ENCODE measurements at regions not wholly inside any gene's neighbourhood (a gene's known extent, or its start where the extent isn't known, plus 50 kb on each side); places are given as distances from the start of the nearest gene placed in this dataset.

- DNase-seq (ENCODE audit: low spot score), result no peak
These were observed 314.0 kb upstream of the CDIN1 start for GRCh38 chr15:36265422-36265821.

GRCh38 chr15:36271048-36271447 lies 308.4 kb upstream of the CDIN1 start:
- DNase-seq (ENCODE audit: low spot score), result no peak

GRCh38 chr15:36275656-36276055 lies 303.8 kb upstream of the CDIN1 start:
- no peak for DNase-seq (ENCODE audit: low spot score)

GRCh38 chr15:36278219-36278618 lies 301.2 kb upstream of the CDIN1 start:
- DNase-seq (ENCODE audit: low spot score), result peak; percentile 41

- DNase-seq (ENCODE audit: low spot score), result no peak
These were observed 296.6 kb upstream of the CDIN1 start for GRCh38 chr15:36282821-36283220.

- DNase-seq (ENCODE audit: low spot score), result no peak
These were observed 294.5 kb upstream of the CDIN1 start for GRCh38 chr15:36284911-36285310.

GRCh38 chr15:36291501-36291900 lies 287.9 kb upstream of the CDIN1 start:
- DNase-seq (ENCODE audit: low spot score), result no peak

- no peak for DNase-seq (ENCODE audit: low spot score)
These were observed 285.1 kb upstream of the CDIN1 start for GRCh38 chr15:36294359-36294758.

GRCh38 chr15:36301947-36302346 lies 277.5 kb upstream of the CDIN1 start:
- DNase-seq (ENCODE audit: low spot score), result no peak

- peak; percentile 12 for DNase-seq (ENCODE audit: low spot score)
These were observed 266.4 kb upstream of the CDIN1 start for GRCh38 chr15:36313021-36313420.

GRCh38 chr15:36313736-36314280 lies 265.6 kb upstream of the CDIN1 start:
- DNase-seq (ENCODE audit: low spot score), result no peak

GRCh38 chr15:36315649-36316048 lies 263.8 kb upstream of the CDIN1 start:
- no peak for DNase-seq (ENCODE audit: low spot score)

GRCh38 chr15:36323615-36324014 lies 255.8 kb upstream of the CDIN1 start:
- no peak for DNase-seq (ENCODE audit: low spot score)

- DNase-seq (ENCODE audit: low spot score), result no peak
These were observed 254.2 kb upstream of the CDIN1 start for GRCh38 chr15:36325206-36325605.

- DNase-seq (ENCODE audit: low spot score), result no peak
These were observed 249.8 kb upstream of the CDIN1 start for GRCh38 chr15:36329592-36329991.

- no peak for DNase-seq (ENCODE audit: low spot score)
These were observed 248.8 kb upstream of the CDIN1 start for GRCh38 chr15:36330598-36330997.

- DNase-seq (ENCODE audit: low spot score), result no peak
These were observed 247.7 kb upstream of the CDIN1 start for GRCh38 chr15:36331531-36332275.

- peak; percentile 5 for DNase-seq (ENCODE audit: low spot score)
These were observed 247.1 kb upstream of the CDIN1 start for GRCh38 chr15:36332301-36332700.

- no peak for DNase-seq (ENCODE audit: low spot score)
These were observed 246.5 kb upstream of the CDIN1 start for GRCh38 chr15:36332896-36333295.

- peak; percentile 48 for DNase-seq (ENCODE audit: low spot score)
These were observed 245.4 kb upstream of the CDIN1 start for GRCh38 chr15:36334059-36334458.

- DNase-seq (ENCODE audit: low spot score), result peak; percentile 10
These were observed 244.2 kb upstream of the CDIN1 start for GRCh38 chr15:36335224-36335623.

- DNase-seq (ENCODE audit: low spot score), result no peak
These were observed 243.8 kb upstream of the CDIN1 start for GRCh38 chr15:36335659-36336058.

GRCh38 chr15:36344887-36345286 lies 234.5 kb upstream of the CDIN1 start:
- DNase-seq (ENCODE audit: low spot score), result no peak

- DNase-seq (ENCODE audit: low spot score), result peak; percentile 72
These were observed 232.1 kb upstream of the CDIN1 start for GRCh38 chr15:36347272-36347858.
